Stimulated activated CD4-positive, alpha-beta T cell treated with anti-CD3 and anti-CD28 coated beads, Interleukin-4, amount 100 ng/mL, for 48 hours (primary cell): ENCODE measurements at regions not wholly inside any gene's neighbourhood (a gene's known extent, or its start where the extent isn't known, plus 50 kb on each side); places are given as distances from the start of the nearest gene placed in this dataset.
"Not testable (repeated sequence)": the region's sequence is repeated elsewhere in the genome, so short reads cannot be mapped to it uniquely, and the experiment has no call there.

ENCODE experiments used
- DNase-seq, 2 donors: peaks; one replicate each; pipeline ENCODE4 v3.0.0-alpha.2; 2020; ENCODE audit warnings: low read depth in 2 of 2

DNA sequence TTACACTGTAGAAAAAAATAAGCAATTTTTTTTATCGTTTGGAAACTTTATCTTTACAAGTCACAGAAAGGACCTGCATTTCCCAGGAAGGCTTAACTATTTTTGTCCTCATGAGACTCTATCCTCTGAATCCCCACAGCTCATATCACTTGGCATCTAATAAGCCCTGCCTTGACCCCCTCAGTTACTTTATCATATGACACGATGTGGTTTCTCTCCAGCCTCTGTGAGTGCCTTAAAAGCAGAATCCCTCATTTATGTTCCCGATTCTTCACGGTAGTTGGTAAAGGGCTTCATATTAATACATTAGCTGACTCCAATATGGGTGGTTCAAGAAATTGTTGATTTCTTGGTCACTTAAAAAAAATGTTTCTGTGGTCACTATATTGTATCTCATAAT lies 296.6 kb upstream of the GRAMD2B start:
- DNase-seq: no peak

DNA sequence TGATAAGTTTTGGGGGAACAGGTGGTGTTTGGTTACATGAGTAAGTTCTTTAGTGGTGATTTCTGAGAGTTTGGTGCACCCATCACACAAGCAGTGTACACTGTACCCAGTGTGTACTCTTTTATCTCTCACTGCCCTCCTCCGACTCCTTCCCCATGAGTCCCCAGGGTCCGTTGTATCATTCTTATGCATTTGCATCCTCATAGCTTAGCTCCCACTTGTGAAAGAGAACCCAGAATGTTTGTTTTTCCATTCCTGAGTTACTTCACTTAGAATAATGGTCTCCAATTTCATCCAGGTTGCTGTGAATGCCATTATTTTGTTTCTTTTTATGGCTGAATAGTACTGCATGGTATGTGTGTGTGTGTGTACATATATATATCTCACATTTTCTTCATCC lies 295.8 kb upstream of the GRAMD2B start:
- not testable (repeated sequence) for DNase-seq

DNA sequence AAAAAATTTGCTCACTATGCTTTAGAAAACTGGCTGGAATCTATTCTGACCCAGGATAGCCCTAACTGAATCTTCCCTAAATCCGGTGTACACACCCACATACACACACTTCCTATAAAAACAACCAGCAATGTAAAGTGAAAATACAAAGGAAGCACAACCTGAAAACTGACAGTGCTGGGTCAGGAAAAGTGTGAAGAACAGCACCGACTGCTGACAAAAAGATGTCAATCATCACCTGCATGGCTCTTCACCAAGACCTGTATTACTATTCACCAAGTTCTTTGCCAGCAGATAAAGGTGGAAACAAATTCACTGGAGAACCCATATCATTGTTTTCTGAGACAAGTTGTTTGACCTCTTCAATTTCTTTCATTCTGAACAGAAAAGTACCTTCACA lies 293.8 kb upstream of the GRAMD2B start:
- no peak for DNase-seq

DNA sequence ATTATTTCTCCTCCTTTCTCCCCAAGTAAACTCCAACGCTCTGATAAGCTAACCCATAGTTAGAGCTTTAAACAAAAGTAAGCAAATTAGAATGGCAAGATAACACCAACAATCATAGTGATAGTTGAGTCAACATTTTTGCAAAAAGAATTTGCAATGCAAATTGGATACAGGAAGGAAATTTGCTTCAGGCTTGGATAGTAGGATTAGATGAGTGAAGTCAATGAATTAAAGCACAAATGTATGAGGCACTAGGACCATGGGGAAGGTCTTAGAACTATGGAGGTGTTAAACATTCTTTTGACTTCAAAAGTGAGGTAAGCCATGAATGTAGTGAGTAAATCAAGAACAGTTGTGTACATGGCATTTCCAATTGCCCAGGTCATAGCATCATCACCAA lies 289.8 kb upstream of the GRAMD2B start:
- no peak for DNase-seq

DNA sequence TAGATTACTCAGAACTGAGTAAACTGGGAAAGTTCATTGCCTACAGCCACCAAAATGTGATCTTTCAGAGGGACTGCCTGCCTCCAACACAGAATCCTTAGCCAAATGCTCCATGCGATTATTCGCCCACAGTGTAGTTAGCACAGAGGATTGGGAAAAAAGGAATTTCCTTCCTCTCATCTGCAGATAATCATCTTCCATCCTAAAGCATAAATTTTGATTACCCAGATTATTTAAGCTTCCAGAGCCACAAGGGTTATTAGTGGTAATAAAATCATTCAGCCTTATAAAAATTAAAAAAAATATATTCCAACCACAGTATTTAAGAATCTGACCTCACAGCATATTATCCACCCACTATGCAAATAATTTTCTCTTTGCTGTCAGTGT lies 285.3 kb upstream of the GRAMD2B start:
- DNase-seq: no peak

DNA sequence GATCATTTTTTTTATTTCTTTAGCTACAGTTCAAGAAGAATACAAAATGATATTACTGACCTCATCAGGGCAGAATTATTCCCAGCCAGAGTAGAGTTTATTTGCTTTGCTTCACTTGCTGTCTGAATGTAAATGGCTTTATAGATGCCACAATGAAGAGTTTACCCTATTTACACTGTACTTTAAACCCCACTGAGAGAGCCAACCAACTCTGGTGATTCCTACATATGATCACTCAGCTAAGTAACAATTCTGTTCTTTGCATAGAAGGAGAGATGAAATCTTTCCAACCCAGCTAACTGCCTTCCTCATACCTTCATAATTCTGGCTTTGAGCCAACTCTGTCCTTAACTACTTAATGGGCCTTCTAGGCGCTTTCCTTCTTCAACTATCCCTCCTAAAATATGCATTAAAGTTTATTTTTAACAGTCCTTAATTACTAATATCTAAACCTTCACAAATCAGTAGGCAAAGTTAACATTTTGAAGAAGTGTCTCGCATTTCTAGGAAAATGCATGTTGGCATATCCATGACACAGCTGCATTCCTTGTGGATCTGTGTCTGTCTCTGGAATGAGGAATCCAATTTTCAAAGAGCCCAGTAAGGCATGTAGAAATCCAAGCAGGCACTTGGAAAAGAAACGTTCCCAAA lies 284.8 kb upstream of the GRAMD2B start:
- no peak for DNase-seq

DNA sequence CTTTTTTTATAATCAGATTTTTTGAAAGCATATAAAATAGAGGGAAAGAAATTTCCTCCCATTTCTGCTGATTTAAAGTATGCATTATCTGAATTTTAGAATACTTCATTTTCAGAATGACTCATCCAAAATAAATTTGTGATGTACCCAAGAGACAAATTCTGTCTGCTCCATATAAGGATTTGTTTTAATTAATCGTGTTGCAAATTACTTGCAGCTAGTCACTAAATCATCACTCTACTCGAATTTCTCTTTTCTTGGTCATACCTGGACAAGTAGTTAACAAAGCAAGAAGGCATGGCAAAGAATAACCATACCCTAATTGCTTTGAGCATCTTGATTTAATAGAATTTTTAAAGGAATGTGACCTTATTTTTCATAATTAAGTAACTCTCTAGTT lies 284.1 kb upstream of the GRAMD2B start:
- no peak for DNase-seq

DNA sequence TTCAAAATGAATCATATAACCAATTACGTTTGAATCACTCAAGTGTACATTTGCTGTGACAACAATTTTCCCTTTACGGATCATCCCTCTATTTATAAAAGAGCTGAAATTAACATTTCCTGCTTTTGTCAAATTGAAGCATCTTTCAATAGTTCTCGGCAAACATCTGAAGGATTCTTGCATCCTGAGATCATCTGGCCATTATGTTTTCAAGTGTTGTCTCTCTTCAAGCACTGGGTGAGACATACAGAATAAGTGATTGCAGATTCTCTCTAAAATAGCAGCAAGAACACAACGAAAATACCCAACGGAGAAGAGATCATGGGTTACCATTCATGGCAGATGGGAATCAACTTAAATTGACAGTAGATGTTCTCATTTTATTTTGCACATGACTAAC lies 283.4 kb upstream of the GRAMD2B start:
- DNase-seq: no peak

DNA sequence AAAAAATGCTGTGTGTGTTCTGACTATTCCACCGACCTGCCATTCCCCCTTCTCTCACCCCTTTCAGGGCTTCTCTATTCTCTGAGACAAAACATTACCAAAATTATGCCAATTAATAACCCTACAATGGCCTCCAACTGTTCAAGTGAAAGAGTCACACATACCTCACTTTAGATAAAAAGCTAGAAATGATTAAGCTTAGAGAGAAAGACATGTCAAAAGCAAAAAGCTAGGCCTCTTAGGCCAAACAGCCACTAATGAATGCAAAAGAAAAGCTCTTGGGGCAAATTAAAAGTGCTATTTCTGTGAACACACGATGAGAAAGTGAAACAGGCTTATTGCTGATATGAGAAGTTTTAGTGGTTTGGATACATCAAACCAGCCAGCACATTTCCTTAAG lies 279.6 kb upstream of the GRAMD2B start:
- no peak for DNase-seq

DNA sequence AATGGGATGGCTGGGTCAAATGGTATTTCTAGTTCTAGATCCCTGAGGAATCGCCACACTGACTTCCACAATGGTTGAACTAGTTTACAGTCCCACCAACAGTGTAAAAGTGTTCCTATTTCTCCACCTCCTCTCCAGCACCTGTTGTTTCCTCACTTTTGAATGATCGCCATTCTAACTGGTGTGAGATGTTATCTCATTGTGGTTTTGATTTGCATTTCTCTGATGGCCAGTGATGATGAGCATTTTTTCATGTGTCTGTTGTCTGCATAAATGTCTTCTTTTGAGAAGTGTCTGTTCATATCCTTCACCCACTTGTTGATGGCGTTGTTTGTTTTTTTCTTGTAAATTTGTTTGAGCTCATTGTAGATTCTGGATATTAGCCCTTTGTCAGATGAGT lies 272.9 kb upstream of the GRAMD2B start:
- not testable (repeated sequence) for DNase-seq

DNA sequence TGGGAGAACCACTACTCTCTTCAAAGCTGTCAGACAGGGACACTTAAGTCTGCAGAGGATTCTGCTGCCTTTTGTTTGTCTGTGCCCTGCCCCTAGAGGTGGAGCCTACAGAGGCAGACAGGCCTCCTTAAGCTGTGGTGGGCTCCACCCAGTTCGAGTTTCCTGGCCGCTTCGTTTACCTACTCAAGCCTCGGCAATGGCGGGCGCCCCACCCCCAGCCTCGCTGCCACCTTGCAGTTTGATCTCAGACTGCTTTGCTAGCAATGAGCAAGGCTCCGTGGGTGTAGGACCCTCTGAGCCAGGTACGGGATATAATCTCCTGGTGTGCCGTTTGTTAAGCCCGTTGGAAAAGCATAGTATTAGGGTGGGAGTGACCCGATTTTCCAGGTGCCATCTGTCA lies 267.9 kb upstream of the GRAMD2B start:
- not testable (repeated sequence) for DNase-seq

DNA sequence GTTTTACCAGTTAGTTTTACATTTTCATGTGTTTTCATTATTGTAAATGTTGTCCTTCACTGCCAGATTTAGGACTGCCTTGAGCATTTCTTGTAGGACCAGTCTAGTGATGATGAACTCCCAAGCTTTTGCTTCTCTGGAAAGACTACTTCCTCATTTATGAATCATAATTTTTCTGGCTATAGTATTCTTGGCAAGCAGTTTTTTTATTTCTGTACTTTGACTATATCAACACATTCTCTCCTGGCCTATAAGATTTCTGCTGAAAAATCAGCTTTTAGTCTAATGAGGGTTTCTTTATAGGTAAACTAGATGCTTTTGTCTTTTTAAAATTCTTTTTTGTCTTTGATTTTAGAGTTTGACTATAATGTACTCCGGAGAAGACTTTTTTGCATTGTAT lies 256.8 kb upstream of the GRAMD2B start:
- no peak for DNase-seq

DNA sequence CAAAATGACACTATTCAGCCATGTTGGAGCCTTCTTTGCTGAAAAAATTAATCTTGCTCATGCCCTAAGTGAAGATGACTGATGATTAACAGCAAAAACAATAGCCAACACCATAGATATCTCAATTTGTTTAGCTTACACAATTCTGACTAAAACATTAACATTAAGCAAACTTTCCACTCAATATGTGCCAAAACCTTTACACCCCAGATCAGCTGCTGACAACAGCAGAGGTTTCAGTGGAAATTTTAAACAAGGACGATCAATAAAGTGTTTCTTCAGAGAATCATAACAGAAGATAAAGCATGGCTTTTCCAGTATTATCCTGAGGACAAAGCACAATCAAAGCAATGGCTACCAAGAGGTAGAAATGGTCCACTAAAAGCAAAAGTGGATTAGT lies 254.4 kb upstream of the GRAMD2B start:
- no peak for DNase-seq

DNA sequence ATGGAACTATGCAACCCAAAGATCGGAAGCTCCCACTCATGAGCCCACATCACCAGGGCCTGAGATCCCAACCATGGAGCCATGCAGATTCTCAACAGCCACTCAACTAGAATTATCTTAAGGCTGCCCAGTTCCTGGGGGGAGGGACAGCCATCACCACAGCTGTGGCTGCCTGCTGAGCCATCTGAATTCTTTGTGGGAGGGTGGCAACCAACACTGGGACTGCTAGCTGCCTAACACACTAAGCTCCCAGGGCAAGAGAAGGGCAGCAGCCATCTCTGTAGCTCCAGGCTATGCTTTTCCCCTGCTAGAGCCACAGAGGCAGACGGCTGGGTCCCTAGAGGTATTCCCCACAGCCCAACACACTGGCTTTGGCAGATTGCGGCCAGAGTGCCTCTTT lies 251.3 kb upstream of the GRAMD2B start:
- no peak for DNase-seq

DNA sequence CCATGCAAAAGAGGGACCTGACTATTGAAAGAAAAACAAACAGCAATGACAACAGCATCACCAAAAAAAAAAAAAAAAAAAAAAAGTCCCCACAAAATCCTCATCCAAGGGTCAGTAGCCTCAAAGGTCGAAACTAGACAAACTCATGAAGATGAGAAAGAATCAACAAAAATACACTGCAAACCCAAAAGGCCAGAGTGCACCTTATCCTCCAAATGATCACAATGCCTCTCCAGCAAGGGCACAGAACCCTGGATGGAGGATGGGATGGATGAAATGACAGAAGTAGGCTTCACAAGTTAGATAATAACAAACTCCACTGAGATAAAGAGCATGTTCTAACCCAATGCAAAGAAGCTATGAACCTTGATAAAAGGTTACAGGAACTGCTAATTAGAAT lies 250.4 kb upstream of the GRAMD2B start:
- no peak for DNase-seq

DNA sequence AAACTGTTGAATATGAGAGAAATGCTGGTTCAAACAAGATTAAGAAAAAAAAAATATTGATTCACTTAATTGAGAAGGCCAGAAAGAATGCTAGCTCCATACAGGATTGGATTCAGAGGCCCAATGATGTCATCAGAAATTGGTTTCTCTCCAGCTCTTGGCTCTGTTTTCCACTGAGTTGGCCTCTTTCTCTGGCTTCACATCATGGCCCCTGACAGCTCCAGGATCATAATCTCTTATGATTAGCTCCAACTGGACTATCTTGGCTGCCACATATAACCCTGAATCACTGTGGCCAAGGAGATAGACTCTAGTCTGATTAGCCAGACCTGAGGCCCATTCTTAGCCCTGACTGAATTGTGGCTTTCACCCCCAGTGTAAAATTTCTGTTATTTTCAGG lies 244.7 kb upstream of the GRAMD2B start:
- no peak for DNase-seq

DNA sequence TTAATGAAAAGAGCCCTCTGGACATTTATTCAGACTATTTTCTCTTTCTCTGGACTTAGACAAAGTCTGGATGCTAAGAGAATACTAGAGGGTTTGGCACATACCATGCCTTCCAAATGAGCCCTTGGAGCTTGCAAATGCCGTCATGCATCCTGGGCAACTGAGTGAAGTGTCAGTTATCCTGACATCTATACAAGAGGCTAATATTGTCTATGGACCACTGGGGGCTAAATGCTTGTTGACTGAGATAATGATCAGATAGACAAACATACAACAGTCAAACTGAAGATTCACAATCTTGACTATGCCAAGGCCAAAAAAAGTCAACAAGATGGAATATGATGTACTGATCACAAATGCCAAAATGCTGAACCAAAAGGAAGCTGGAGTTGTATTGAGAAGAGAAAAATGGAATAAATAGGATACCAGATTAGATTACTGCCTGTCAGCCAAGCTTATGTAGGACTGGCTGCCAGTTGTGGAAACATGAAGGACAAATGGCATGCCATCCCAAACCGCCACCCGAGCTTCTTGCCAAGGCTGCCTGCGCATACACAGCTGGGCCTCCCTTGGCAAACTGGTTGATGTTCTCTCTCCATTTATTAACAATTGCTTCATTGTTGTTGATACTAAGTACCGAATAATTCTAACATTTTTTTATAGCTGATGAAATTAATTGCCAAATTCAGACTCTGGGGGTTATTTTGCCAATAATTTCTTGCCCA lies 240.1 kb upstream of the GRAMD2B start:
- DNase-seq: no peak

DNA sequence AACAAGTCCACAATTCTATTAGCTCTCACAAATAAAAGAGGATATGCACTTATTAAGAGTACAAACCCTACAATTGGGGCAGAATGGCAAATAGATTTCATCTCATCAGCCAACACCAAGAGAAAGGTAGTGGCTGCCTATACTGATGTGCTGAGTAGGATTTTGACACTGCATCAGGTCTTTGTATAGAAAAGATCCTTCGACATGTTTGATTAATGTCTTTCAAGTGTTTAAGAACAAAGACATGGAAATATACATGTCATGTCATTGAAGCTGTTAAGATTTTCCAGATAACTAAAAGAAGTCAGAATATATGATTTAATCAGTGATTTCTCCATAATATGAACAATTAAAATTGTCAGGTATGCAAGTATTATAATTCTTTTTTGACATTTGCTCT lies 238.7 kb upstream of the GRAMD2B start:
- DNase-seq: no peak

DNA sequence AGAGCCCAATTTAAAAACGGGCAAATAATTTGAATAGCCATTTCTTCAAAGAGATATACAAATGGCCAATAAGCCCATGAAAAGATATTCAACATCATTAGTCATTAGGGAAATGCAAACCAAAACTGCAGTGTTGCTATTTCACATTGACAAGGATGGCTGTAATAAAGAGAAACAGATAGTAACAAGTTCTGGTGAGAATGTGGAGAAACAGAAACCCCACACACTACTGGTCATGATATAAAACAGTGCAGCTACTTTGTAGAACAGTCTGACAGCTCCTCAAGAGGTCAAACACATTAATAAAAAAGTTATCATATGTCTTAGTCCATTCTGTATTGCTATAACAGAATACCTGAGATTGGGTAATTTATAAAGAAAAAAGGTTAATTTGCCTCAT lies 237.0 kb upstream of the GRAMD2B start:
- no peak for DNase-seq

DNA sequence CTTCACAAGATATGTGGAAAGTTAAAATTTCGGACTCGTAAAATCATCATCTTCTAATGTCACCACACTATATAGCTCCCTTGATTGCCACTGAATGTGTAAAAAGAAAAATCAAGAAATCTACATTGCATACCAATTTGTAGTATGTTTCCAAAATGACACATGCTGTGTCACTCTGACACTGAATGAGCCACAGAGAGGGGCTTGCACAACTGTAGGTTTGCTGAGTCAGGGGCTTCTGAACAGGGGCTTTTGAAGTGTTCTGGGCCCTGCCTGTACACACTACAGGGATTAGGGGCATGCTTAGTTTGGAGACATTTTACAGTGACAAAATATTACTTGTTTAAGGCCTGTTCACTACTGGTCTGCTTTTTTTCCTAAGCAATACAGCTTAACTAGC lies 234.4 kb upstream of the GRAMD2B start:
- DNase-seq: no peak

DNA sequence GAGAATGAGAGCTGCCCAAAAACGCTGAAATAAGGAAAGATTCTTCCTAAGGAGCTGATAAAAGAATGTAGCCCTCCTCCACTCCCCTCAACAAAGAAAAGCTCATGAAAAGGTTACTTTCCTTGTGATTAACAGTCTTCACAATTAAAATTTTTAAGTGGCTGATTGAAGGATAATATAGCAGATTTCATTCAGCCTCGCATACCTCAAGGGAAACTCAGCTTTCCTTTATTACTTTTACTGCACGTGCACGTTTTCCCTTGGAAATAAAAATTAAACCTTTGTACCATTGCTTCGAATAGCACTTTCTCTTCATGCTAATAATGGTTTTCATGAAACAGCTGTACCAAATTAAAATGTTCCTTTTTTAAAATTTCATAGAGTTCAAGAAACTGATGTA lies 234.0 kb upstream of the GRAMD2B start:
- DNase-seq: no peak

DNA sequence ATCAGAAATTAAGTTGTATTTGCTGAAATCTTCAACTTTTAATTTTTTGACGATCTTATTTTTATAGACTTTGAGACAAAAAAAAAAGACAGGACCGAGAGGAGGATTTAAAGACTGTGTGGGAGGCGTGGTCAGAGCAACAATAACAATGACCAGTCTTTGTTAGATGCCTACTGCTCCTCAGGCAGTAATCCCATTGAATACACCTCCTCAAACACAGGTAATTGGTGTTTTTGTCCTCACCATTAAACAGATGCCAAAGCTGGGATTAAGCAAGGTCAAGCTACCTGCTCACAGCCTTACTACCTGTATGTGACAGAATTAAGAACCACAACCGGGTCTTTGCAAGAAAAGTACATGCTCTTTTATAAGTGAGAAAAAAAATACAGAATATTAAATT lies 233.3 kb upstream of the GRAMD2B start:
- DNase-seq: no peak

DNA sequence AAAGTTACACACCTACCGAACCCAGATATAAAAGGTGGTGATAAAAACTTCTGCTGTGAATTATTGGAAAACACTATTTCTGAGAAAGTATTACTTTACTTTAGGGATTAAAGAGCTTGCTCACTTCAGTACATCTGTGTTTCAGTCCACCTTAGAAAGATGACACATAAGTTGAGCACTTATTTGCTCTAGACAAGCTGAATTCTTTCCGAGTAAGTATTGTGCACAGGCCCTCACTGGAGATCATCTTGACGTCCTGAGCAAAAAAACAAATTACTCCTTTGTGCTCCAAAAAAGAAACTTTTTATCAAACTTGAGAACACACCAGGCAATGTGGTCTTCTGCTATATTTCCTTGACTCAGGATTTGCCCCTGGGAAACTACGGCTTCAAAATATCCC lies 231.0 kb upstream of the GRAMD2B start:
- DNase-seq: no peak
